Hematopoietic multipotent progenitor cell treated with erythropoietin and hydrocortisone succinate and interleukin-3 and kit ligand, for 15 days (in vitro differentiated cells): ENCODE measurements at regions not wholly inside any gene's neighbourhood (a gene's known extent, or its start where the extent isn't known, plus 50 kb on each side); places are given as distances from the start of the nearest gene placed in this dataset.

ENCODE experiments used
- DNase-seq: peaks from one replicate; pipeline ENCODE4 v3.0.0-alpha.2; 2015; ENCODE audit warnings: low spot score

DNA sequence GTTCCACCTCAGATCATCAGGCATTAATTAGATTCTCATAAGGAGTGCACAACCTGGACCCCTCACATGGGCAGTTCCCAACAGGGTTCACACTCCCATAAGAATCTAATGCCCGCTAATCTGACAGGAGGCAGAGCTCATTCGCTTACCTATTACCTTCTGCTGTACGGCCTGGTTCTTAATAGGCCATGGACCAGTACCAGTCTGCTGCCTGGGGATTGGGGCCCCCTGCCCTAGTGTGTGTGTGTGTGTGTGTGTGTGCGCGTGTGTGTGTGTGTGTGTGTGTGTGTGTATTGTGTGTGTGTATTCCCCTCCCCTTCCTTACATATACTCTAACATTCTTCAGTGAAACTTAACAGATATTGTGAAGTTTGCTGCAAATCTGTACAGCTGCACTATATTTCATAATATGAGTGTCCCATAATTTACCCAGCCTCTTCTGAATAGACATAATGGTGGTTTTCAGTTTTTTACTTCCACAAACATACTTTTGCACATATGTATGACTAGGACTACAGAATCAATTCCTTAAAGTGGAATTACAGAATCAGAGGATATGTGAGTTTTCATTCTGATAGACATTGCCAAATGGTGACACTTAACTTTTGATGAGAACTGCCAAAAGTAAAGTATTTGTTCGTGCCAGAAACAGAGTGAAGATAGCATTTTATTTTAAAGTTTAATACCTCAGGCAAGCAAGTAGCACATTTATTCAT lies 205.2 kb upstream of the EEA1 start:
- DNase-seq: no peak

DNA sequence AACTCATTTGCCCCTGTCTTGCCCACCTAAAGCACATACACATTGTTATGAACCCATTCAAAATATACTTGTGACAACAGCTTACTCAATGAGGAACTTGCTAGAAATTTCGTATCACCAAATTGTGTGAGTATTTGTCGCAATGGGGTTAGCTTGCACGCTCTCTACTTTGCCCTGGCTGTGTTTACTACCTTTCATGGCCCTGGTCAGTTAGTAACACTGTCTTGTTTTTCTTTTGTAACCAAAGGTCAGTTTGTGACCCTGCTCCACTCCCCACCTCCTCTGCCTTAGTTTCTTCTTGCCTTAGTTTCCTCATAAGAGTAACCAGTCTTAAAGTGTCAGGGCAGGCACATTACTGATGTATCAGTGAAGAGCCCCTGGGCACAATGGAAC lies 205.8 kb upstream of the EEA1 start:
- no peak for DNase-seq

DNA sequence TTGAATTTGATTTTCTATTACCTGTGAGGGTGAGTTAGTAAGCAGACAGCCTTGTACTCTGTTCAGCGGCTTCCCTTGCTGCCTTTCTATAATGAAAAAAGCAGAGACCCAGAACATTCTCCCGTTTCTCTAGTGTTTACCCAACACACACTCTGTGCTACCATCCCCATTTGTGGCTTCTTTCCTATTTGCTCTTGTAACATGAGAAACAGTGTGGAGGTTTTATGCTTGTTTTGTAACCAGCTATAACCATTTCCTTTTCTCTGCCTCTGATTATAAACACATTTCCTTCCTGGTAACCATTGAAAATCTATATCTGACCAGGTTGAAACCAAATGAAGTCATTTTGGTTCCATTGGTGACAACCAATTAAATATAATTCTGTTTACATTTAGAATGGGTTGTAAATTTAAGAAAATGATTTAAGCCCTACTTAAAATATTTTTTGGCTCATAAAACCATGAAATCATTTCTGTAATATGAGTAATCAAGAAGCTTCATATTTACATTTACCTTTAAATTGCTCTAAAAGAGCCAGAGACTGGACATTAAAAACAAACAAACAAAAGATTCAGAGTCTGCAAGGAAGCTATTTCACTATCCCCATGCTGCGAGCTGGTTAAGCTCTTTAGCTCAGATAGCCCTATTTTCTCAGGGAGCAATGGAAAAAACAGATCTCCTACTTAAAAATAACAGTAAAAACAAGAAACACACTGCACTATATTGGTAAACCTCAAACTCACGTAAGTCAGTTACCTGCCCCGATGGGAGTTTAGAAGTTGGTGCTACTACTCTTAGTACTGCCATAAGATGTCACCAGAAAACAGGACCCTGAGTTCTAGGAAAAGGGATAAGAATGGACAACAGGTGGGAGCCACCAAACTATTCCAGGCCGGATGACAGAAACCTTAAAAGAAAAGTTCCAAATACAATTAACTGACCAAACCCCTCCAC lies 206.5 kb upstream of the EEA1 start:
- no peak for DNase-seq

DNA sequence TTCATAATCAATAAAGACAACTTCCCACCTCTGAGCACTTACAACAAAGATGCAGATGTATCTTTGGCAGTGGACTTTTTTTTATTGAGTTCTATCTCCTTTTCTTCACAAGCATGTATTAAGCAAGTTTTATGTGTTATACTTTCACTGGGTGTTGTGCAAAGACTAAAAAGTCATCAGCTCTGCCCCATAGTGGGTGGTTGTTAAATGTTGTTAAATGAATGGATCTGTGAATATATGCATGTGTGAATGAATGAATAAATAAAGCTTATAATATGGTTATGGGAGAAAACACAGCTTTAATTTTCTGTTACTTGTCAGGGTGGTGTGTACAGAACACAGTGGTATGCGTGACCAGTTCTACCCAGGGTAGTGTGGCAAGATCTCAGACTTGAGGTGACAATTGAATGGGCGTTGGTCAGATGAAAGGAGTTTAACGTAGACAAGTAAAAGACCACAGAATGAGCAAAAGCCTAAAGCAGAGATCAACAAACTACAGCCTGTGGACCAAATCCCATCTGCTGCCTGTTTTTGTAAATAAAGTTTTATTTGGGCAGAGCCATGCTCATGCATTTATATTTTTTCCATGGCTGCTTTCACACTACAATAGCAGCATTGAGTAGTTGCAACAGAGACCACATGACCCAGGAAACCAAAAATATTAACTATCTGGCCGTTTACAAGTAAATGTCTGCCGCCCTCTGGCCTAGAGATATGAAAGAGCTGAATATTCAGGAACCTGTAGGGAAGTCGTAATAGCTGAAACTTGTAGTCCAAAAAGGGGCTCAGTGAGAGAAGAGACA lies 207.4 kb upstream of the EEA1 start:
- no peak for DNase-seq

DNA sequence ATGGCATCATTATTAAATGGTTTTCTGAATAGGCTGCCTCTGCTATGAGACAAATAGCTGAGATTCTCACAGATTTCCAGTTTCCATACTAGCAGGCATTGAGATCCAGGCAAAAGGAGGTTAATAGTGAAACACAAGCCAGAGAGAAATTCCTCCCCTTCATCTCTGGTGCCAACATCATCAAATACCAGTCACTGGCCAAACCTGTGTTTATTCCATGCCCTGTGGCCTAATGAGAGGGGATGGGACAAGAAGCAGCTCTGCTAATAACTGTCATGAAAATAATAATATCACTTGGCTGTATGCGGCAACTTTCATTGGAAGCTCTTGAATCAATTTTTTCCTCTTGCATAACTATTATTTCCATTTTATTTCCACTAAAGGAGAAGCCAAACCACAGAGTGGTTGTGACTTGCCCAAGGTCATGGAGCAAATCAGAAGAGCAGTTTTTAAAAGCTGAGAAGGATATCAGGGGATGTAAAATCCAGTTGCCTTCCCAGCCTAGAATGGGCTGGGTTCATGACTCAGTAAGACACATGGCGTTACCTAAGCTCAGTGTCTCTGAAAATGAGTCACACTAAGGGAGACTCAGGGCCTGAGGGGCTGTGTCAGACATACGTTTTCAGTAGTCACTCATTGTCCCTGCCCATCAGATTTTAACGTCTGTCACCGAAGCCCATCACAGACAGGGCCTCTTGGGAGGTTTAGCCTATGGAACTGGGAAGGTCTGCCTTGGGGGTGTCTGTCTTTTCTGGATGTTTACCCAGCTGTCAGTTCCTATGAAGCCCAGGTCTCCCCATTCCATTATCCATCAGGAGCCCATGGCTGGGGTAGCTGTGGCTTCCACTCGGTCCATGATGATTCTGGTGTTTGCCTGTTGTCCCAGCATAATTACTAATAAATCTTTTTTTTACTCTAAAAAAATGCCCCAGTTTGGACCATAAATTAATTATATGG lies 208.8 kb upstream of the EEA1 start:
- no peak for DNase-seq

DNA sequence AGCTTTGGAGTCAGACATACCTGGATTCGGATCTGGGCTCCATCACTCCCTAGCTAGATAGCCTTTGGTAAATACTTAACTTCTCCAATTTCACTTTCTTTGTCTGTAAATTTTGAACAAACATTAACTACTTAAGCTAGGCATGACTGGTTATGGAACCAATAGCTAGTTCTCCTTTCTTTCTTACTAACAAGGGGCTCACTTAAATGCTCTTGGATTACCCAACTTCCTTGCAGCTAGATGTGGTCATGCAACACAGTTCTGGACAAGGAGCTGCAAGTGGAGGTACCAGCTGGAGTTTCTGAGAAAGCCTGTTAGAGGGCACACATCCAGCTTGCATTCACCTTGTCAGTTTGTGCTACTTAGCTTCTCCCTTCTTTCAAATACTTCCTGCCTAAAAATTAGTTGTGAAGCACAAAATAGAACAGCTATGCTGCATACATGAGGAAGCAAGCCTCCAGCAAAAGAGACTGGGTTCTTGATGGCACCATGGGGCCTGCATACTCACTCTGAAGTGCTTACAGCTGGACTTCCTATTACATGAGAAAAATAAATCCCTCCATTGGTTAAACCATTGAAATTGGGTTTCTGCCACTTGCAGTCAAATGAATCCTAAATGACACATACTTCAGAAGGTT lies 210.1 kb upstream of the EEA1 start:
- no peak for DNase-seq

DNA sequence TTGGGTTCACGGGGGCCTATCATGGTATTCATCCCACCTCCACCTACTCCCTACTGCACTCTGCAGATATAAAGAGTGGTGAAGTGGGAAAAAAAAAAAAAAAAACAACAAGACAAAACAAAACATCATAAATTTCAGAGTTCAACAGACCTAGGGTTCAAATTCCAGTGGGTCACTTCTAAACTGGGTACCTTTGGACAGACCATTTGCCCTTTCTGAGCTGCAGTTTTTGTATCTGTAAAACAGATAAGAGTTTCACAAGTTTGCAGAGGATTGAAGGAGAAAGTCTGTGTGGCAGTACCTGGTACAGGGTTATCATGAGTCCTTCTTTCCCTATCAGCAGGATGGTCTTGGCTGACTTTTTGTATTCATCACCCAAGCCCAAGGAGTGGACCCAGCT lies 211.2 kb upstream of the EEA1 start:
- DNase-seq: no peak

DNA sequence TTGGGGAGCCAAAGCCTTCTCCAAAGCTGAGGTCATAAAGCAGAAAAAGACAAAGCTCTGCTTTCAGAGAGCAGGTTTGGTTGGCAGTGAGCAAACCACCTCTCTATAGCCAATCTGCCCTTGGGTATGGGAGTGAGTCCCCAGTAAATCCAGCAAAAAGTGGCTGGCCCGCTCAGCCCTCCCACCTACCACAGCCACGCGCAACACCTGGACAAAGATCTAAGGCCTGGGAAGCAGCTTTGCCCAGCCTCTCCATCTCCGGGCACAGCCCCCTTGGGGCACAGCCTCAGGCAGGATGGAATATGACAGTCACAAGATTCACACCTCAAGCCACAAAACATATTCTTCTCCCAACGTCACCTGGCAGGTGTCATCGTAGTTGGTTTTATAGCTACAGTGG lies 211.7 kb upstream of the EEA1 start:
- no peak for DNase-seq

DNA sequence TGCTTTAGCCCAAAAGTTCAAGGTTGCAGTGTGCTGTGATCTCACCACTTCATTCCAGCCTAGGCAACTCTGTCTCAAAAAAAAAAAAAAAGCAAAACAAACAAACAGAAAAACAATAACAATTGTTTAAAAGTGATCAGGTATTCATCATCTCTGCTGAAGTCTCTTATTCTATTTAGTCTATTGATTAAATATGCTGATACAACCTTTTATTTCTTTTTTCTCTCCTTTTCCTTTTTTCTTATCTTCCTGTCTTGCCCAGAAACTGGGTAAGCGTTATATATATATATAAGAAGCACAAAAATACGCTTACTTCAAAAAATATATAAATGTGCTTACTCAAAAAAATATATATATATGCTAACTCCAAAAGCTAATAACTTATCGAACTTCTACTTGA lies 213.8 kb upstream of the EEA1 start:
- no peak for DNase-seq

DNA sequence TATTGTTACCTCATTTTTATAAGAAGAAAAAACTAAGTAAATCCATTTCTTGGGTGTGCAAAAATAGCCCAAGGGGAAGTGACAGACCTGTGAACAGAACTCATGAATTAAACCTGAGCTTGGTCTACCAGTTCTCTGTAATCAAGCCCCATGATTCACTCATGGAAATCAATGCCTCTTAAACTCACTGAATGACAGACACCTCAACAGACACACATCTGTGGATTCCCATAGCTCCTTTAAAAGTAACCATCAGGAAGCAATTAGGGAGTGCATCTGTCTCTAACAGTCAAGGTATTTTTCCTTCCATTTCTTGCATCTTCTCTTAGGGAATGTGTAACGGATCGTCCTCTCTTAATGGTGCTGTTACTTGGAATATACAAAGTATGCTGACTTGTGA lies 215.0 kb upstream of the EEA1 start:
- DNase-seq: no peak

DNA sequence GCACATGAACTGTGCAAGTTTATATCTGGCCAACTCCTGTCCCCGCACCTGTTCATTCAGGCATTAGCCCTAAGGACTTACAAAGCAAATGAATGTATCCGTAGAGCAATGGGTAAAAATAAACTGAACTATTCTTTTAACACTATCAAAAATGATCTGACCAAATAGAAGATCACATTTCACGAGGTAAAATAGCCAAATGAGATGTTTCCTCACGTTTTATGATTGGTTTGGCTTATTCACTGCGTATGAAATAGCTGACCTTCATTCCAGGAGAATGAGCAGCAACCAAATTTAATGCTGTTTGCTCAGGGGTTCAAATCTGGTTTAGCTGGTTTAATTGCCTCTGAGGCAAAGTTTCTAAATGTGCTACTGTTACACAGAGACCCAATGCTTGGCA lies 216.0 kb upstream of the EEA1 start:
- DNase-seq: no peak

DNA sequence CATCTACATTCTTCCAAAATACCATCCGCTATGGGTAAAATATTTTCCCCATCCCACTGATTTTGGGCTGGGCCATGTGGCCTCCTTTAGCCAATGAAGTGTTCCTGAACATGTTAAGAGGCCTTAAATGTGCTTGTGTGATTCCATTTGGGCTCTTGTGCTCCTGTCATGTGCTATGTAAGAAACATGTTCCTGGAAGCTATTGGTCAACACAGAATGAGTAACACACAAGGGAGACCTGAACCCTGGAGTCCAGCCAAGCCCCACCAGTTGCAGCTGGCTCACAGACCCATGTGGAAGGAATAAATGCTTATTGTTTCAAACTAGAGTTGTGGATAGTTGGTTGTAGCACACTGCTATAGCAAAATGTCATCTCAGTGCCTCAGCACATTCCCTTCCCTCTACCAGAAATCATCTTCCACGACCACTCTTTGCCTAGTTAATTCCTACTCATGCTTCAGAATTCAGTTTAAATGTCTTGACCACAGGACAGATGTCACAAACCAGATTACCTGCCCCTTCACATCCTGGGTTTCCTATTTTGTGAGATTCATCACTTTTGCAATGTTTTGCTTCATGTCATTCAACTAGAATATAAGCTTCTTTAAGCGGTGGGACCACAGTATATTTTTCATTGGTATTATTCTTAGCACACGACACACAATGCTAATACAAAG lies 217.3 kb upstream of the EEA1 start:
- DNase-seq: no peak

DNA sequence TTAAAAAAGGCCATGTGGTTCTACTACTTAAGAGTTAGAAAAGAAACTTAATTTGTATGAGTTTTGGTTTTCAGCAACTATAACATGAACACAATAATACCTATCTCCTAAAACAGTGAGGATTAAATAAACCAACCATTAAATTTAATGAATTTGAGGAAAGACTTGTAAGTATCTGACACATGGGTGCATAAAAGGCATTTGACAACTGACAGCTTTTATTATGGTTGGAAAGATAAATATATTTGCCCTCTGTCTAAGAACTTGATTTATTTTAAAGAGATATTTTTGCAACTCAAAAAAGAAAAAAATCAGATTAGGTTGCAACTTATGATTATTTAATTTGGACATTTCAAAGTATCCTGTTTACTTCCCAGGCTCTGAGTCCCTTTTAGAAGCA lies 217.9 kb upstream of the EEA1 start:
- DNase-seq: no peak

DNA sequence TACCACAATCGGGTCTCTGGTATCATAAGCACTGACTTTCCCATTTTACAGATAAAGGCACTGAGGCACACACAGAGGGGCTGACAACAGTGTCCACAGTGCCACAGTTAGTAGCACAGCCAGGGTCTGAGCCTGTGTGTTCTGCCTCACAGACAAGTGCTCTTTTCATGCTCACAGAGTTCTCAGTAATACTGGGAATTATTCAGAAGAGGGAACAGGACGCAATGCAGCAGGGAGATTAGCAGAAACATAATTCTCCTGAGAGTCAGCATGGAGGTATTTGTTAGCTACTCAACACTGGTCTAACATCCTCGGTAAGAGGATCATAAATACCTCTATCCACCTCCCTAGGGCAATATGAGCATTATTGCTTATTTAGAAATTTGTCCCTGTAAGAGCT lies 219.3 kb upstream of the EEA1 start:
- no peak for DNase-seq

DNA sequence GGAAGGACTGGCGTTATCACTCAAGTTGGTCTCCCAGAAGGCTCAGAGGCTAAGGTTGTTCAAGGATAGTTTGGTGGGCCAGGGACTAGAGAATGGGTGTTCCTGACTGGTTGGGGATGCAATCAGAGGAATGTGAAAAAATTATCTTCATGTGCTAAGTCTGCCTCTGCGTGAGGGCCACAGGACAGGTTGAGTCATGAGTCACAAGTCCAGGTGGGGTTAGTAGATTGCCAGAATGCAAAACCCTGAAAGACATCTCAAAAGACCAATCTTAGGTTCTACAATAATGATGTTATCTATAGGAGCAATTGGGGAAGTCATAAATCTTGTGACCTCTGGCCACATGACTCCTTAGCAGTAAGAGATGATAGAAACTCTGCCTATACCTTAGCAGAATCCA lies 220.1 kb upstream of the EEA1 start:
- no peak for DNase-seq

DNA sequence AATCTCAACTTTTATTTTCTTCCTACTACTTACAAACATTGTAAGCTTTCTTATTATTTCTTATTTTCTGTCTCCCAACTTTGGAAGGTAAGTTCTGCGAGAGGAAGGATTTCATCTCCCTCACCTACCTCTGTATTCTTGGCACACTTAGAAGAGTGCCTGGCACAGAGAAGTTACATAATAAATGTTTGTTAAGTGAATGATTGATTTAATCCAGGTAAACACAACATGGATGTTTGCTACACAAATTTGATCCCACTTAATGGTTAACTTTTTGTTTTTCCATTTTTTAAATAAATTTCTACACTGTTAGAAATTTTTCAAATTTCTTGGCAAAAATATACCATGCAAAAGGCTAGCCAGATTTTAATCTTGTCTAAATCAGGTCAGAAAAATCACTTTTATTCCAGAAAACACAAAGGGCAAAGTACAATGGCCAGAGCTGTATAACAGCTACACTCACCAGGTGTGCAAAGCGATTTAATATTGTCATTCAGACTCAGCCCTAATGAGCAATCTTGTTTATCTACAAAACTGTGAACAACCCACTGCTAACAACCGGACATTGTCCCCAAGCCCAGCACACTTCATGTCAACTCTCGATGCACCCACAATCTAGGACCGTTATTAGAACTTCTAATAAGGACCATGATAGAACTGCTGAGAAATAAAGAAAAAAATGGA lies 222.1 kb upstream of the EEA1 start:
- no peak for DNase-seq

DNA sequence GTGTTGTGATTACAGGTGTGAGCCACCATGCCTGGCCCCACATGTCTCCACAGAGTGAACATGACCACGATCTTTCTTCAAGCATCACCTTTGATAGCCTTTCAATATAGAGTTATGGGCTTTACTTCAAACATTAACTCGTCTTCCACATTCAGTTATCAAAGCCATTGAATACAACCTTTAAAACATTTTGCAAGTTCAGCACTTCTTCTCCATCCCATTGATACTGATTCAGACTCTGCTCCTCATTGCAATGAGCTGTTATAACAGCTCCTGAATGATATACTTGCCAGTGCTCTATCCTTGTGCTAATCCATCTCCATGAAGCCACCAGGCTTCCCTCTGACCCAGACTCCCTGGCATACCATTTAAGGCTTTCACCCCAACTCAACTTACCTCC lies 223.5 kb upstream of the EEA1 start:
- no peak for DNase-seq

DNA sequence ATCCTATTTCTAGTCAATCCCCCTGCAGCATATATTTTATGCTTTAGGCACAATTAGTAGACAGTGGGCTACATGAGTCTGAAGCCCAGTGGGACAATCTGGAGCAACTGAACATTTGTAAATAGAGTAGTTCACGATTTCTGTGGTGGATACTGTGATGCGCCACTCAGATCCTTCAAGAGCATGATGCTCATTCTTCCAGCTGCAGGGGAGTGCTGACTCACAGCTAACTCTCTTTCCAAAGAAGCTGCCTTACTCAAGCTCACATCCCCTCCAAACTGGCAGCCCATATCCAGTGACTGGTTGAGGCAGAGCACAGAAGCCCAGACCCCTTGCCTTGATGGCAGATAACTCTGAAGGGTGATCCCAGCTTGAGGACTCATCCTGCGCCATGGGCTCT lies 224.2 kb upstream of the EEA1 start:
- DNase-seq: no peak

DNA sequence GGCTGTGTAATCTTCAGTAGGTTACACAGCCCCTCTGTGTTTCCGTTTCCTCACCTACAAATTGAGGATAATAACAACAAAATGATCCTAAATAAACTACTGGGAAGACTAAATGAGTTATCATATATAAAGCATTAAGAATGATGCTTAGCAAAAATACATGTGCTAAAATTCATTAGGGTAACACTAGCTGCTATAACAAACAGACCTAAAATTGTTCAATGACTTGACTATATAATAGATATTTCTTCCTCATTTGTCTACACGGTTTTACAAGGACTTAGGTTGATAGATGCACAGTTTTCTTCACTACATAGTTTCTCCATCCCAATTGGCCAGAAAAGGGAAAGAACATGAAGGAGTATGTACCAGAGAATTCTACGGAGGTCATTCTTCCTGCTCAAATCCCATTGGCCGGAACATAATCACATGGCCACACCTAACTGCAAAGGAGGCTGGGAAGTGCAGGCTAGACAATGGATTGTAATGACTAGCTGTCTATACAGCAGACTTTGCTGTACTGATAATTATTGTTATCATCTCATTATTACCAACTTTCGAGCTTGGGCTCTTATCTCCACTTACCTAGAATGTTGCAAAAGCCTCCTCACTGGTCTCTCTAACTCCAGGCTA lies 223.5 kb upstream of the NUDT4 start:
- no peak for DNase-seq
